Activated B cell treated with CpG ODN at 0.5 μM for 24 hours (primary cell): ENCODE measurements at regions not wholly inside any gene's neighbourhood (a gene's known extent, or its start where the extent isn't known, plus 50 kb on each side); places are given as distances from the start of the nearest gene placed in this dataset.
"Not testable (repeated sequence)": the region's sequence is repeated elsewhere in the genome, so short reads cannot be mapped to it uniquely, and the experiment has no call there.

Experiments
- ATAC-seq: fragments of 200-7000 bp; cut with Tn5 transposase; one replicate; pipeline ENCODE4 v1.10.0; 2021; ENCODE audit warnings: low read depth, mild to moderate bottlenecking, moderate library complexity
- CTCF ChIA-PET: fragments of 350-600 bp; sonication (Branson Sonifier 250); formaldehyde crosslinking; loops from one replicate; lab custom pipeline; 2021; ENCODE audit warnings: antibody characterized with exemption; lab: Charles Lee
- POLR2A ChIA-PET: fragments of 350-600 bp; sonication (Branson Sonifier 250); formaldehyde crosslinking; loops from one replicate; lab custom pipeline; 2021; ENCODE audit warnings: antibody characterized with exemption; lab: Charles Lee
- DNase-seq: peaks from one replicate; pipeline ENCODE4 v3.0.0; 2022
- H3K27ac Mint-ChIP-seq: one replicate; pipeline ENCODE4 v1.8.0; 2020; ENCODE audit warnings: mixed read lengths
- H3K27me3 Mint-ChIP-seq: one replicate; pipeline ENCODE4 v1.8.0; 2021; ENCODE audit warnings: mixed read lengths
- H3K36me3 Mint-ChIP-seq: one replicate; pipeline ENCODE4 v1.8.0; 2021; ENCODE audit warnings: low read depth, mixed read lengths
- H3K4me1 Mint-ChIP-seq: one replicate; pipeline ENCODE4 v1.8.0; 2021; ENCODE audit warnings: mixed read lengths
- H3K4me3 Mint-ChIP-seq: one replicate; pipeline ENCODE4 v1.8.0; 2020; ENCODE audit warnings: mild to moderate bottlenecking, mixed read lengths
- H3K9me3 Mint-ChIP-seq: one replicate; pipeline ENCODE4 v1.8.0; 2020; ENCODE audit warnings: mixed read lengths
- intact Hi-C: fragments of 100-400 bp; cut with micrococcal nuclease; formaldehyde crosslinking; loops from one replicate; pipeline ENCODE4 v1.15.1; 2024
- TF ChIP-seq, protein P1 (sequence below): fragments of 200-600 bp; IDR thresholded peaks from one replicate; pipeline ENCODE4 v1.8.0; 2022; ENCODE audit warnings: antibody characterized with exemption, mild to moderate bottlenecking

DNA sequence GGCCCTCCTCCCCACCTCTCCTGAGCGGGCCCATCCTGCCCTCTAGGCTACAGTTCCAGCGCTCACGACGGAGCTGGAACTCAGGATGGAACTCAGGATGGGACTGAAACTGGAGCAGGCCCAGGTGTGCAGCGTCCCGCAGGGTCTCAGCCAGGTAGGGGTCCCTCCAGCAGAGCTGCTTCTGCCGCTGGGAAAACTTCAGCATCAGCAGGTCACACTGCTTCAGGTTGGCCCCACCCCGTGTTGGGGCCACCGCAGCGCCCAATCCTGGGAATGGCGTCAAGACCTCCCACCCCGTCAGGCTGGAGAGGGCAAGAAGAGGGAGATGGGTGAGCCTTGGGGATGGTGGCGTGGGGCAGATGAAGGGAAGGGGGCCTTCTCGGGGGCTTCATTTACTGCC, 62.6 kb upstream of the TMEM97 start:
- no peaks in the 10 kb centered on the region for H3K36me3 Mint-ChIP-seq
- no peaks in the 10 kb centered on the region for H3K9me3 Mint-ChIP-seq
- intact Hi-C loops = no loop called here
- no peak for DNase-seq
- peaks cover 30% of the 10 kb centered on the region for H3K27me3 Mint-ChIP-seq
- ATAC-seq = no peak
- ChIA-PET CTCF (no interaction called here), POLR2A (no interaction called here)
- TF ChIP-seq, protein P1, sequence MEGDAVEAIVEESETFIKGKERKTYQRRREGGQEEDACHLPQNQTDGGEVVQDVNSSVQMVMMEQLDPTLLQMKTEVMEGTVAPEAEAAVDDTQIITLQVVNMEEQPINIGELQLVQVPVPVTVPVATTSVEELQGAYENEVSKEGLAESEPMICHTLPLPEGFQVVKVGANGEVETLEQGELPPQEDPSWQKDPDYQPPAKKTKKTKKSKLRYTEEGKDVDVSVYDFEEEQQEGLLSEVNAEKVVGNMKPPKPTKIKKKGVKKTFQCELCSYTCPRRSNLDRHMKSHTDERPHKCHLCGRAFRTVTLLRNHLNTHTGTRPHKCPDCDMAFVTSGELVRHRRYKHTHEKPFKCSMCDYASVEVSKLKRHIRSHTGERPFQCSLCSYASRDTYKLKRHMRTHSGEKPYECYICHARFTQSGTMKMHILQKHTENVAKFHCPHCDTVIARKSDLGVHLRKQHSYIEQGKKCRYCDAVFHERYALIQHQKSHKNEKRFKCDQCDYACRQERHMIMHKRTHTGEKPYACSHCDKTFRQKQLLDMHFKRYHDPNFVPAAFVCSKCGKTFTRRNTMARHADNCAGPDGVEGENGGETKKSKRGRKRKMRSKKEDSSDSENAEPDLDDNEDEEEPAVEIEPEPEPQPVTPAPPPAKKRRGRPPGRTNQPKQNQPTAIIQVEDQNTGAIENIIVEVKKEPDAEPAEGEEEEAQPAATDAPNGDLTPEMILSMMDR = no peak
- H3K4me3 Mint-ChIP-seq = no peak overlapping the region
- H3K4me1 Mint-ChIP-seq = peaks cover 6% of the 10 kb centered on the region
- no peak overlapping the region for H3K27ac Mint-ChIP-seq

DNA sequence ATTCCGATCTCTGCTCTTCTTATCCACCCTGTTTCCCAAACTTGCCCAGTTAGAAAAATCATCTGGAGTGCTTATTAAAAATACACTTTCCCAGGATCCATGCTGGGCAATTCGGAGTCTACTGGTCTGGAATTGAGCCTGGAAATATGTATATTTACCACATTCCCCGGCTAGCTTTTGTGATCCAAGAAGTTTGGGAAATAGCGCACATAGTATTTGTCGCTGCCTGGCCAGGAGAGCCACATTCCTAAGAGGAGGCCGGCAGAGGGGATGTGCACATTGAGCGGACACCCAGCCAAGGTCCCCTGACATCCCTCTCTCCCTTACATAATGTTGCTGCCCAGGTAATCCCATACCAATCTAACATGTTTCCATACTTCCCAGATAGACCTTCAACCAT, 62.1 kb upstream of the TMEM97 start:
- intact Hi-C loops = no loop called here
- peaks cover 2% of the 10 kb centered on the region for H3K4me1 Mint-ChIP-seq

DNA sequence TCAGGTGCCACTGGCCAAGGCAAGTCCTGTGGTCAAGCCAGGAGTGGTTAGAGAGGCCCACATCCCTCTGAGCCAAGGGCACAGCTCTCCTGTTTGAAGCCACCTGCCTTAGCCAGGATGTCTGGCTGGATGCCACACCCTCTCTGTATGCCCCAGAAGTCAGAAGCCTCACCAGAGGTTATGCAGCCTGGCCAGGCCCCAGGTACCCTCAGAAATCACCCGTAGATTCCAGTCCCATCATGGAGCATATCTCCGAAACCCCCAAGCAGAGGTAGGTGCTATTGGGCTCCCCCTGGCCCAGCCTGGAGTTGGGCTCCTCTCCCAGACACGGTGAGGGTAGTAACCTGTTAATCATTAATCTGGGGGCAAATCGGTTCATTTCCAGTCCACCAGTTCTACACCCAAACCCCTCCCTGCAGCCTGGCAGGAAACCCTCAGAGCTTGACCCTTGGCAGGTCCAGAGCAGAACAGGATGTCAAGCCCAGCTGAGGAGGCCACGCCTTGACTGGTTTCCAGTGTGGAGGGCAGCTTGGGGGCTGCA, 60.6 kb upstream of the TMEM97 start:
- POLR2A ChIA-PET = no interaction called here
- no peak for ATAC-seq
- Mint-ChIP-seq H3K4me1 (no peaks in the 10 kb centered on the region), H3K27me3 (peaks cover 26% of the 10 kb centered on the region), H3K27ac (no peak overlapping the region), H3K4me3 (no peak overlapping the region), H3K36me3 (no peaks in the 10 kb centered on the region), H3K9me3 (peaks cover 7% of the 10 kb centered on the region)
- CTCF ChIA-PET = no interaction called here
- intact Hi-C loops = no loop called here
- DNase-seq = no peak
- TF ChIP-seq, protein P1 = no peak

More for the DNA sequence above, 62.1 kb upstream of the TMEM97 start:
- ATAC-seq (no peak), DNase-seq (no peak)
- Mint-ChIP-seq H3K27me3 (peaks cover 27% of the 10 kb centered on the region), H3K4me3 (no peak overlapping the region), H3K36me3 (no peaks in the 10 kb centered on the region), H3K27ac (no peak overlapping the region), H3K9me3 (peaks cover 3% of the 10 kb centered on the region)
- TF ChIP-seq, protein P1 = no peak
- ChIA-PET CTCF (no interaction called here), POLR2A (no interaction called here)

DNA sequence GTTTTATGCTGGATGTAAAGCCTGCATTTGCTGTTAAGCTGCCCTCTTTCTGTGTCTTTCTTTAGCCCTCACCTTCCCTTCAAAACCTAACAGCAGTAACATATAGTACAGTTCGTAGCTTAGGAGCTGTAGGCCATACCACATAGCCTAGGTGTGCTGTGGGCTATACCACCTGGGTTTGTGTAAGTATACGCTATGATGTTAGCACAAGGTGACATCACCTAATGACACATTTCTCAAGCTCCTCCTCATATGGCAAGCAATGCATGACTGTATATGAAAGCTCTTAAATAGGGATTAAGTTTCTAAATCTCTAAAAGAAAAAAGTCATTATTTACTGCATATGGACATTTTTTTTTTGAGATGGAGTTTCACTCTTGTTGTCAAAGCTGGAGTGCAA, 57.8 kb upstream of the TMEM97 start:
- Mint-ChIP-seq H3K4me1 (no peaks in the 10 kb centered on the region), H3K4me3 (no peak overlapping the region), H3K9me3 (peaks cover 11% of the 10 kb centered on the region), H3K27me3 (peaks cover 19% of the 10 kb centered on the region), H3K36me3 (no peaks in the 10 kb centered on the region), H3K27ac (no peak overlapping the region)
- ATAC-seq (no peak), DNase-seq (no peak)
- TF ChIP-seq, protein P1 = no peak
- intact Hi-C loops = no loop called here
- ChIA-PET POLR2A (no interaction called here), CTCF (no interaction called here)

DNA sequence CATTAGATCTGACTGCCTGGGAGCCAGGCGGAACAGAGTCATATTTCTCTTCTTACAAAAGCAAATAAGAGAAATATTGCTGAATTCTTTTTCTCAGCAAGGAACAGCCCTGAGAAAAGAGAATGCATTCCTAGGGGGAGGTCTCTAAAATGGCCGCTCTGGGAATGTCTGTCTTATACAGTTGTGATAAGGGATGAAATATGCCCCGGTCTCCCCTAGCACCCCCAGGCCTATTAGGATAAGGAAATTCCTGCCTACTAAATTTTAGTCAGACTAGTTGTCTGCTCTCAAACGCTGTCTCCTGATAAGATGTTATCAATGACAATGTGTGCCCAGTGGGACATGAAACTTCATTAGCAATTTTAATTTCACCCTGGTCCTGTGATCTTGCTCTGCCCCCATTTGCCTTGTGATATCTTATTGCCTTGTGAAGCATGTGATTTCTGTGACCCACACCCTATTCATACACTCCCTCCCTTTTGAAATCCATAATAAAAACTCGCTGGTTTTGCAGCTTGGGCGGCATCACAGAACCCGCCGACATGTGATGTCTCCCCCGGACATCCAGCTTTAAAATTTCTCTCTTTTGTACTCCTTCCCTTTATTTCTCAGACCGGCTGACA, 56.8 kb upstream of the TMEM97 start:
- ATAC-seq, H3K27ac Mint-ChIP-seq, H3K4me1 Mint-ChIP-seq, CTCF ChIA-PET, intact Hi-C loops, H3K4me3 Mint-ChIP-seq, H3K36me3 Mint-ChIP-seq, DNase-seq, POLR2A ChIA-PET: not testable (repeated sequence)
- peaks cover 16% of the 10 kb centered on the region for H3K27me3 Mint-ChIP-seq
- peaks cover 15% of the 10 kb centered on the region for H3K9me3 Mint-ChIP-seq

DNA sequence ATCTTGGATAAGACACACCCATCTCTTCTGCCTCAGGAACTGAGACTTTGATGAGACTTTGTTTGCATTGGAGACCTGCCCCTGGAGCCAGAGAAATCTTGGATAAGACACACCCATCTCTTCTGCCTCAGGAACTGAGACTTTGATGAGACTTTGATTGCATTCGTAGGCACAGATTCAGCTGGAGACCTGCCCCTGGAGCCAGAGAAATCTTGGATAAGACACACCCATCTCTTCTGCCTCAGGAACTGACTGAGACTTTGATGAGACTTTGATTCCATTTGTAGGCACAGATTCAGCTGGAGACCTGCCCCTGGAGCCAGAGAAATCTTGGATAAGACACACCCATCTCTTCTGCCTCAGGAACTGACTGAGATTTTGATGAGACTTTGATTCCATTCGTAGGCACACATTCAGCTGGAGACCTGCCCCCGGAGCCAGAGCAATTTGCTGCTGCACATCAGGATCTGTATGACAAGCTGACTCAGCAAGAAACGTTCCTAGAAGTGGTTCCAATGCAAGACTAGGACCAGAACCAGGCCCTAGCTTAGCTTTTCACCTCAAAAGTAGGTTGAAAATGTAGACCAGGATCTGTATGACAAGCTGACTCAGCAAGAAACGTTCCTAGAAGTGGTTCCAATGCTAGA, 54.0 kb upstream of the TMEM97 start:
- ATAC-seq, DNase-seq, intact Hi-C loops, POLR2A ChIA-PET, H3K27ac Mint-ChIP-seq, H3K4me3 Mint-ChIP-seq, CTCF ChIA-PET, H3K4me1 Mint-ChIP-seq, H3K36me3 Mint-ChIP-seq: not testable (repeated sequence)
- H3K9me3 Mint-ChIP-seq = peaks cover 15% of the 10 kb centered on the region
- peaks cover 17% of the 10 kb centered on the region for H3K27me3 Mint-ChIP-seq

DNA sequence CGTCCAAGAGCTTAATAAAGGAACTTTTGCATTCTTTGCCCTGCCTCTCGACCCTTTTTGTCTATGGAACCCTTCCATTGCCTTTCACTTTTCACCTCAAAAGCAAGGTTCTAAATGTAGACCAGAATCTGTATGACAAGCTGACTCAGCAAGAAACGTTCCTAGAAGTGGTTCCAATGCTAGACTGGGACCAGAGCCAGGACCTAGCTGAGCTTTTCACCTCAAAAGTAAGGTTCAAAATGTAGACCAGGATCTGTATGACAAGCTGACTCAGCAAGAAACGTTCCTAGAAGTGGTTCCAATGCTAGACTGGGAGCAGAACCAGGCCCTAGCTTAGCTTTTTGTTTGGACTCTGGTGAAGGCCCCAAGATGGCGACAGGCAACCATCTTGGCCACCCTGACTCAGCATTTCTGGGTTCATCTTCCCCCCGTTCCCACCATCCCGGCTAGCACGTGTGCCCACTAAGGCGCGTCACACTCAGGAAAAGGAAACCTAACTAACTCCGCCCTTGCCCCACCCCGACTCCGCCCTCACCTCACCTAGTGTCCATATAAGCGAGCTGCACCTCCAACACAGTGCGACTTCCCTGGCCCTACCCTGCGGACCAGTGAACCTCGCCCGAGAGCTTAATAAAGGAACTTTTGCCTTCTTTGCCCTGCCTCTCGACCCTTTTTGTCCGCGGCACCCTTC, 53.0 kb upstream of the TMEM97 start:
- H3K36me3 Mint-ChIP-seq, DNase-seq, H3K4me3 Mint-ChIP-seq, ATAC-seq, CTCF ChIA-PET, intact Hi-C loops, H3K27ac Mint-ChIP-seq, H3K4me1 Mint-ChIP-seq: not testable (repeated sequence)
- Mint-ChIP-seq H3K27me3 (peaks cover 21% of the 10 kb centered on the region), H3K9me3 (peaks cover 15% of the 10 kb centered on the region)
- POLR2A ChIA-PET = interaction anchor here (0.6 kb wide), 1 partner anchor 109 kb away, joined by 3 read pairs; no protein-coding TSS in a partner anchor

DNA sequence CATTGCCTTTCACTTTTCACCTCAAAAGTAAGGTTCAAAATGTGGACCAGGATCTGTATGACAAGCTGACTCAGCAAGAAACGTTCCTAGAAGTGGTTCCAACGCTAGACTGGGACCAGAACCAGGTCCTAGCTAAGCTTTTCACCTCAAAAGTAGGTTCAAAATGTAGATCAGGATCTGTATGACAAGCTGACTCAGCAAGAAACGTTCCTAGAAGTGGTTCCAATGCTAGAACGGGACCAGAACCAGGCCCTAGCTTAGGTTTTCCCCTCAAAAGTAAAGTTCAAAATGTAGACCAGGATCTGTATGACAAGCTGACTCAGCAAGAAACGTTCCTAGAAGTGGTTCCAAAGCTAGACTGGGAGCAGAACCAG, 52.5 kb upstream of the TMEM97 start:
- intact Hi-C loops, ATAC-seq, DNase-seq, CTCF ChIA-PET, H3K27ac Mint-ChIP-seq, H3K4me3 Mint-ChIP-seq, H3K36me3 Mint-ChIP-seq, H3K4me1 Mint-ChIP-seq: not testable (repeated sequence)
- POLR2A ChIA-PET = interaction anchor here (0.6 kb wide), 1 partner anchor 109 kb away, joined by 3 read pairs; no protein-coding TSS in a partner anchor
- Mint-ChIP-seq H3K27me3 (peaks cover 24% of the 10 kb centered on the region), H3K9me3 (peaks cover 15% of the 10 kb centered on the region)
